H1 (cell line): ENCODE measurements at regions not wholly inside any gene's neighbourhood (a gene's known extent, or its start where the extent isn't known, plus 50 kb on each side); places are given as distances from the start of the nearest gene placed in this dataset.

Source experiments
- NRF1 ChIP-seq: IDR thresholded peaks from 2 replicates; pipeline ENCODE4 v1.6.1; 2011; ENCODE audit warnings: mild to moderate bottlenecking, low read depth, low read length, improper control_type of control experiment
- POLR2A ChIP-seq, 2 experiments: IDR thresholded peaks; 1 replicate in 1 of 2; 2 replicates in 1 of 2; pipeline ENCODE4 v1.6.1; 2011; ENCODE audit warnings: low read depth in 2 of 2, low read length in 2 of 2, mild to moderate bottlenecking in 2 of 2; ENCODE audit errors: control extremely low read depth in 1 of 2
- SIRT6 ChIP-seq: IDR thresholded peaks from one replicate; pipeline ENCODE4 v1.7.1; 2012; ENCODE audit warnings: low read length, inconsistent platforms
- TBP ChIP-seq: IDR thresholded peaks from 2 replicates; pipeline ENCODE4 v1.6.1; 2011; ENCODE audit warnings: low read depth, low read length, improper control_type of control experiment
- TF ChIP-seq, protein P1 (sequence below), 3 experiments: IDR thresholded peaks; 1 replicate in 2 of 3; 2 replicates in 1 of 3; pipeline versions ENCODE4 v1.5.1 to v1.6.1; 2011; ENCODE audit warnings: low read length in 3 of 3, mild to moderate bottlenecking in 3 of 3, inconsistent platforms in 2 of 3, low read depth in 1 of 3, moderate library complexity in 1 of 3; ENCODE audit not compliant: insufficient read depth in 1 of 3; ENCODE audit errors: control extremely low read depth in 1 of 3

DNA sequence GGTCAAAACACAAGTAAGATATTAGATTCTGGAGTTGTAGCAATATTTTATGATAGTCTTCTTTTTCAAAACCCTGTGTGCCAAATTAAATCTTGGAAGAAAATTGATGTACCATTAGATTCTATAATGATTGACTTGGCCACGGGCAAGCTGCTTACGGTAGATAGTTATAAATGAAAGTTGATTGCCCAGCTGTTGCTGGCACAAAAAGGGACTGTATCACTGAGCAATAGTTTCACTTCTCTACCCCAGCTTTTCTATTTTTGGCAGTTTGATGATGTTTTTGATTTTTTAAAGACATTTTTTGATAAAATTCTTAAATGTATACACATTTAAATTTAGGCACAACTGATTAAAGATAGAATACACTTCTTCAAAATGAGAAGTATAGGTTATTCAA, 333.3 kb downstream of the TRAM1L1 start:
- TF ChIP-seq, protein P1, sequence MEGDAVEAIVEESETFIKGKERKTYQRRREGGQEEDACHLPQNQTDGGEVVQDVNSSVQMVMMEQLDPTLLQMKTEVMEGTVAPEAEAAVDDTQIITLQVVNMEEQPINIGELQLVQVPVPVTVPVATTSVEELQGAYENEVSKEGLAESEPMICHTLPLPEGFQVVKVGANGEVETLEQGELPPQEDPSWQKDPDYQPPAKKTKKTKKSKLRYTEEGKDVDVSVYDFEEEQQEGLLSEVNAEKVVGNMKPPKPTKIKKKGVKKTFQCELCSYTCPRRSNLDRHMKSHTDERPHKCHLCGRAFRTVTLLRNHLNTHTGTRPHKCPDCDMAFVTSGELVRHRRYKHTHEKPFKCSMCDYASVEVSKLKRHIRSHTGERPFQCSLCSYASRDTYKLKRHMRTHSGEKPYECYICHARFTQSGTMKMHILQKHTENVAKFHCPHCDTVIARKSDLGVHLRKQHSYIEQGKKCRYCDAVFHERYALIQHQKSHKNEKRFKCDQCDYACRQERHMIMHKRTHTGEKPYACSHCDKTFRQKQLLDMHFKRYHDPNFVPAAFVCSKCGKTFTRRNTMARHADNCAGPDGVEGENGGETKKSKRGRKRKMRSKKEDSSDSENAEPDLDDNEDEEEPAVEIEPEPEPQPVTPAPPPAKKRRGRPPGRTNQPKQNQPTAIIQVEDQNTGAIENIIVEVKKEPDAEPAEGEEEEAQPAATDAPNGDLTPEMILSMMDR (IDR thresholded peaks at IDR 0.05; ENCODE audit: control extremely low read depth in 1 of 3, insufficient read depth in 1 of 3, low read depth in 1 of 3, low read length in 3 of 3), result no peak
- no peak for TF ChIP-seq POLR2A (IDR thresholded peaks at IDR 0.05; ENCODE audit: control extremely low read depth in 1 of 2, low read depth in 2 of 2, low read length in 2 of 2)
- TF ChIP-seq TBP, result no peak
- TF ChIP-seq SIRT6, result no peak
- no peak for TF ChIP-seq NRF1
